NT2/D1 (cell line): ENCODE measurements at regions not wholly inside any gene's neighbourhood (a gene's known extent, or its start where the extent isn't known, plus 50 kb on each side); places are given as distances from the start of the nearest gene placed in this dataset.

Experiments used
- SUZ12 ChIP-seq: IDR thresholded peaks from 2 replicates; pipeline ENCODE4 v1.6.1; 2011; ENCODE audit not compliant: insufficient read length, insufficient read depth; ENCODE audit errors: extremely low read depth
- YY1 ChIP-seq: IDR thresholded peaks from 2 replicates; pipeline ENCODE4 v1.6.1; 2011; ENCODE audit not compliant: insufficient read length, insufficient read depth

DNA sequence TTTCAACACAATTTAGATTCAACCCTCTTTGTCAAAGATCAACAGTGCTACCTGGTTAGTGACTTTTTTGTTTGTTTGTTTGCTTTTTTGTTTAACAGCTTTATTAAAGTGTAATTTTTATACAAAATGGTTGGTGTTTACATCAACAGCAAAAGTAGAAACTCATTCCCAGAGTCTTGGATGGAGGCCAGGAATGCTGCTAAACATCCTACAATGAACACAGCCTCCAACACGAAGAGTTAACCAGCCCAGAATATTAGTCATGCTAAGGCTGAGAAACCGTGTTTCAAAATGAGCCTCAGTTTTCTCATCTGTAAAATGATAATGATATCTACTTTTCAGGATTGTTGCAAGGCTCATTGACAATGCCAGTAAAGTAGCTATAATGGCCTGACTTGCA, 211.0 kb upstream of the MAF start:
- TF ChIP-seq YY1: no peak
- no peak for TF ChIP-seq SUZ12
